Hepatocyte (in vitro differentiated cells): ENCODE measurements at regions not wholly inside any gene's neighbourhood (a gene's known extent, or its start where the extent isn't known, plus 50 kb on each side); places are given as distances from the start of the nearest gene placed in this dataset.

Experiments used
- CTCF ChIP-seq: fragments of 200-600 bp; sonication (generic); IDR thresholded peaks from 2 replicates; pipeline ENCODE4 v1.5.1; 2016; ENCODE audit warnings: antibody characterized with exemption, mild to moderate bottlenecking; ENCODE audit not compliant: poor library complexity
- EZH2phosphoT487 ChIP-seq: fragments of 200-600 bp; sonication (generic); IDR thresholded peaks from one replicate; pipeline ENCODE4 v1.6.1; 2018; ENCODE audit warnings: antibody characterized with exemption, mild to moderate bottlenecking, low read depth, moderate library complexity; ENCODE audit not compliant: unreplicated experiment, severe bottlenecking

- TF ChIP-seq CTCF (no peak), EZH2phosphoT487 (no peak)
These were observed 50.8 kb upstream of the POU3F1 start for GRCh38 chr1:38097284-38097898.
